C1 segment of cervical spinal cord (tissue), 14 donors: ENCODE measurements at regions not wholly inside any gene's neighbourhood (a gene's known extent, or its start where the extent isn't known, plus 50 kb on each side); places are given as distances from the start of the nearest gene placed in this dataset.
"Not testable (repeated sequence)": the region's sequence is repeated elsewhere in the genome, so short reads cannot be mapped to it uniquely, and the experiment has no call there.

ENCODE experiments used
- DNase-seq, 14 donors: peaks; one replicate each; lab custom pipeline; 2025; lab: John Stamatoyannopoulos, UW

DNA sequence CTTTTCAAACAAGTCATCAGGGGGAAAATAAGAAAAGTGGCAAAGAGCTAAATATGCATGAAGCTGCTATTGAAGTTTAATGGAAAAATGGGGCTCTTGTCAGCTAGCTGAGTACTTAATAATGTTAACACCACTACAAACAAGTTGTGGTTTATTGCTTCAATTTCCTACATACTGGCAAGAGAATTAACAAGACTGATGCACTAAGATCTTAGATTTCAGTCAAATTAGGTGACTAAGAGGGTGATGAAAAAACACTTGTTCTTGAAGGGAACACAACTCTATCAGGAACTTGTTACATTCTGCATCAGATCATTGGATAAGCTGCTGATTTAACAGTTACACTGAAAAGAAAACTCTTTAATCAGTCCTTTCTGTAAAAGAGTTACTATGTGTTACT lies 234.6 kb upstream of the AFF2 start:
- no peak for DNase-seq

DNA sequence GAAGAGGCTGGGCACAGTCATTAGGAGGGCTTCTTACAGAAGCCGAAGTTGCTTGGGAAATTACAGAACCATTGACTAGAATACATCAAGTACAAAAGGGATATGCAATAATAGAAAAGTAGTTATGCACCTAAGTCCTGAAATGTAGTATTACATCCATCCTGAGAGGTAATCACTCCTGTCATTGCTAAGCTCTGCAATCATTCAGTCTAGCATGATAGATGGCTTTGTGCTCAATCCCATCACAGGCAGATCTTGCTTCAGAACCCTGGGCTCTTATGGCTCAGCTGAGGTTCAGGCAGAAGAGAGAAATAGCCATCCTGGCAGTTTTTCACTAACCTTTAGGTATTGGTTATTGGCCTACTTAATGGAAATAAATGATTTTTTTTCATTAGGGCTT lies 231.7 kb upstream of the AFF2 start:
- no peak for DNase-seq

DNA sequence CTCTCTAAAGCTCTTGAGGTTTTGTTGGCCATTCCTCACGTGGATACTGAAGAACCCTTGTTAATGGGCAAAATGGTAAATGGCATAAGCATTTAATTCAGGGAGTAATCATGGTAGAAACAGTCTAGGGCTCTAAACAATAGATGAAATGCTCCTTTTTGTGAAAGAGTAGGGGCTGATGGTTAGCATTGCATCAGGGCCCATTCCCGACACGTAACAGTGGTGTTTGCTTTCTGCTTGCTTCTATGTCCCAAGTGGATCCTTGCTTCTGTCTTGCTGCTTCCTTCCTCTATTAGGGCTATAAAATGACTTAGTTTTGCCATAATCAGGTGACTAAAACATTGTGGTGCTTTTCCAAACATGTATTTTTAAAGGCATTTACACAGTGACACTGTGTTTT lies 230.9 kb upstream of the AFF2 start:
- no peak for DNase-seq

DNA sequence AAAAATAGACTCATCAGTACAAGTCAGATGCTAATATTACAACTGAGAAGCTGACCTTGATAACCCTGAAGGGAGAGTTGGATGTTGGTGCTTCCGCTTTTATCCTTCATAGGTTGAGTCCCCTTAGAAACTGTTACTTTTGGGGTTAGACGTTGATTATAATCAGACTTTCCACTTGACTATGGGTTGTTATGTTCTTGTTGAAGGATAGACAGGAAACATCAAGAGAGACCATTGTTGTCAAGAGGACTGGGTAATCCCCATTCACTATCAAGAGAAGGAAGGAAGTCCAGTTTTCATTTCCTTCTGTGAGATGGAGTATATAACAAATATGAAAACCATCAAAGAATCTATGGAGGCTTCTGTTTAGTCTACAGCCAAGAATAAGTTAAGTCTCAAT lies 229.9 kb upstream of the AFF2 start:
- no peak for DNase-seq

DNA sequence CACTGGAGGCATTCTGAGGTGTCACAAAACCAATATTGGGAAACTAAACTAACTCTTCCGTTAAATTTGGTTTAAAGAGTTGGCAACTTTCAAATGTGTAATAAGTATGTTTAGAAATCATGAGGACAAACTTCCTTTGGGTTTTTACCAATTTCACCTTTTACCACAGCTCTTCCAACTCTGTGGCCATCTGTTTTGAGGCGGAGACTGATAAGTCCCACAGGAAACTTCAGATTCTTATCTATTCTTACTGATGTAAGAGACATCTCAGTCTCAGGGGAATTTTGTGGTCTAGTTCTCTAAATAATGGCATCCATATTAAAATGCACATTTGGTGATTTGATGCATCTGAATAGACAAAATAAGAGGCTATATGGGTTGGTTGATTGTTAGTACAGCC lies 229.2 kb upstream of the AFF2 start:
- no peak for DNase-seq

DNA sequence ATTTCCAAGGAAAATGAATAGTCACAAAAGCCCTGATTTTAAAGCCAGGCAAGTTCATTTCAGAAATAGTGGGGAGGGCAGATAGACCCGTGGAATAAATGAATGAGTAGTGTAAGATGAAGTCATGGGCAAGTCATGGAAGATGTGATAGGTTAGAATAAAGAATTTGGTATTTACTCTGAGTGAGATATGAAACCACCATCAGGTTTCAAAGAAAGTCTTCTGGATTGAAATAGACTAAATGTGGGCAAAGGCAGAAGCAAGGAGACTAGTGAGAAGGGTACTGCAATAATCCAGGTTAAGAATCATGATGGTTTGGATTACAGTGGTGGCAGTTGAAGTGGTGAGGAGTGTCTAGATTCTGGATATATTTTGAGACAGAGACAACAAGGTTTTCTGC lies 218.5 kb upstream of the AFF2 start:
- DNase-seq, result no peak

DNA sequence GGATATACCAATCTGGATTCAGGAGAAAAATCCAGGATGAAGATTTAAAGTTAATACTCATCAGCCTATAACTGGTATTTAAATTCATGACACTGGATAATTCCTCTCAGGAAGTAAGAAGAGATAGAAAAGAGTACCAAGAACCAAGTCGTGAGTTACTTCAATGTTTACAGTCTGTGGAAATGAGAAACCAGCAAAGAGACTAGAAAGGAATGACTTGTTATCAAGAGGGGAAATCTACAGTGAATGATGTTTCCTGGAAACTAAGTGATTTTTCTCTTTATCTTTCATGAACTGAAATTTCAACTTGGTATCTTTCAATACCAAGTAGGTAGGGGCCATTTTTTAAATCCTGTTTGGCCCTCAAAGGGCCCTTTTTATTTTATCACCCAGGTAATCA lies 217.9 kb upstream of the AFF2 start:
- DNase-seq, result no peak

DNA sequence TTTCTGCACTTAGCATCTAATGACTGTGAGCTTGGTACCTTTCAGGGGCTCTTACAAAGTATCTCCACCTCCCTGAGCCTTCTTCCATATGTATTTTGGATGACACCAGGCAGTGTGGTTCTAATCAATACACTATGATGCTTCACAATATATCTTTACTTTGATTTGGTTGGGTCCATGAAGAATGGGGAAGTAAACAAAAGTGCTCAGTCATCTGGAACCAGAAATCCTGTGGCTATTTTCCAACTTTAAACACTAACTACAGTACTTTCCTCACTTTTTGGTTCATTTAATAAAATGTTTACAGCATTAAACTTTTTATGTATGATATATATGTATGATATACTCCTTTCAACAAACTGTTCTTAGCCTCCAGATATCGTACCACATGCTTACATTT lies 216.4 kb upstream of the AFF2 start:
- no peak for DNase-seq

DNA sequence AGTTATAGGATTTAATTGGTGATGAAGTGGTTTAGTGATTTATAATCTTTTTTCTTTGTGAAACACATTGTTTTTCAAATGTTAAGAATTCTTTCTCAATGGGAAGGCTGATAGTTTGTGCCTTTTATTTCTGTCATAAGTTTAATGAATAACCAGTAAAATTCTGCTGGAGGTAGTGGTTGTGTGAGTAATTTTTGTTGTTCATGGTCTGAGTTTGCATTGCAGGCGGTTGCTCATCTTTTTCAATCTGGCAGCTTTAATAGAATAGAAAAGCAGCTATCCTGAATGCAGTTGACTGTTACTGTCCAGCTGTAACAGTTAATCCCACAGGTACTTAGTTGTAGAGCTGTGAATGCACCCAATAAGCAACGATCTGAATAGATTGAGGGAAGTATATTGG lies 215.6 kb upstream of the AFF2 start:
- no peak for DNase-seq

DNA sequence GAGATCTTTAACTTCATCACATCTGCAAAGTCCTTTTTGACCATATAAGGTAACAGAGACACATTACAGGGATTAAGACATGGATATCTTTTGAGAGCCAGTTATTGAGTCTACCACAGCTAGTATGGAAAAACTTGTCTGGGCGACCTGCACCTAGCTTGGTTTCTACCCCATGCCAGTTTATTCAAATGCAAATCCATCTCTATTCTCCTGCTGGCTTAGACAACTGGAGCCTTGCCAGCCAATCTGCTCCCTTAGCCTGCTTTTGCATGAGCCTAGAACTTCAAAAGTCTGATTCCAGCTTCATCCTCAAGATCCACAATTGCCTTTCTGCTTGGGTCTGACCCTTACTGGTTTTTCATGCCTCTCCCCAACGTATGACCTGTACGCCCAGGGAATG lies 212.0 kb upstream of the AFF2 start:
- DNase-seq, result no peak

DNA sequence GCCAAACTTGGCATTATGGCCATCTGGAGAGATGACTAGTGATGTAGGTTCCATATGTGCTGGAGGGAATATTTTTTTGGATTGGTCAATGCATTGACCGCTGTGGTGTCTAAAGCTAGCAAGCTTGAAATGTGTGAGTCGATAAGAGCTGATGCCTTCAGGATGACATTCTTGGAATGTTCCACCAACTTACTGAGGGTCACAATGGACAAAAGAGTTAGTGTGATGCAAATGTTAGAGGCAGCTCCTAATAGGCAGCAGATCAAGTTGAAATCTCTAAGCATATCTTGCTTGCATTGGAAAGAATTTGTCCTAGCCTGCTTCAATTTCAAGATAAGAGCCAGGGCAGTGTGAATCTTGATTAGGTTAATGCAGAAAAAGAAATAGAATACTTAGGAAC lies 210.4 kb upstream of the AFF2 start:
- DNase-seq, result no peak

DNA sequence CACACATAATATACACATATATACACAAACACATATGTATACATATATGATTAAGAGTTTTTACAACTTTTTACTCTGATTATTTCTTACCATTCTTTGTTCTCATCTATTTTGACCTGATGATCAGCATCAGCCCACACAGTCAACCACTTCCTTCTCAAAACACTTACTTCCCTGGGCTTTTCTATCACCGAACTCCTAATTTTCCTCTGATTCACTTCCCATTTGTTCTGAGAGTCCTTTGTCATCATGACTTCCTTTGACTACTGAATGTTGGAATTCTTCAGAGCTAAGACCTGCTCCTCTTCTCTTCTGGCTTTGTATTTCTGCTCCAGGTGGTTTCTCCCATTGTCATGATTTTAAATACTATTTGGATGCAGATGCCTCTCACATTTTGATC lies 209.5 kb upstream of the AFF2 start:
- DNase-seq, result no peak

DNA sequence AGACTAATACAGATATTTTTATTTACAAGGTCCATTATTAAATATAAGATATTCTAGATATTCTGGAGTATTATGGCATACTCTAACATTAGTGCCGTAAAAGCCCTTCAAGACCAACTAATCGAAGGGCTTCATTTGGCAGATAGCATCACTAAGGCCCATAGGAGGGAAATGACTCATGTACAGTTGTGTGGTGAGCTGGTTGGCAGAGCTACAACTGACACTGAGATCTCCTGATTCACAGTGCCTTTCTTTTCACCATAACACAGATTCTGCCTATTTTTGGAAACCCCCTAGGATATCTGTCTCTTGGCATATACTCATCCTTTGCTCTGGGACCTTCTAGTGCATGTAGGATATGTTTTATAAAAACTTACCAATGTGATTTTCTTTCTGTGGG lies 201.7 kb upstream of the AFF2 start:
- no peak for DNase-seq

DNA sequence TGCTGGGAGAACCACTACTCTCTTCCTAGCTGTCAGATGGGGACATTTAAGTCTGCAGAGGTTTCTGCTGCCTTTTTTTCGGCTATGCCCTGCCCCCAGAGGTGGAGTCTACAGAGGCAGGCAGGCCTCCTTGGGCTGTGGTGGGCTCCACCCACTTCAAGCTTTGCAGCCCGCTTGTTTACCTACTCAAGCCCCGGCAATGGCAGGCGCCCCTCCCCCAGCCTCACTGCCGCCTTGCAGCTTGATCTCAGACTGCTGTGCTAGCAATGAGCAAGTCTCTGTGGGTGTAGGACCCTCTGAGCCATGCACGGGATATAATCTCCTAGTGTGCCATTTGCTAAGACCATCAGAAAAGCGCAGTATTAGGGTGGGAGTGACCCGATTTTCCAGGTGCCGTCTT lies 195.2 kb upstream of the AFF2 start:
- not testable (repeated sequence) for DNase-seq

DNA sequence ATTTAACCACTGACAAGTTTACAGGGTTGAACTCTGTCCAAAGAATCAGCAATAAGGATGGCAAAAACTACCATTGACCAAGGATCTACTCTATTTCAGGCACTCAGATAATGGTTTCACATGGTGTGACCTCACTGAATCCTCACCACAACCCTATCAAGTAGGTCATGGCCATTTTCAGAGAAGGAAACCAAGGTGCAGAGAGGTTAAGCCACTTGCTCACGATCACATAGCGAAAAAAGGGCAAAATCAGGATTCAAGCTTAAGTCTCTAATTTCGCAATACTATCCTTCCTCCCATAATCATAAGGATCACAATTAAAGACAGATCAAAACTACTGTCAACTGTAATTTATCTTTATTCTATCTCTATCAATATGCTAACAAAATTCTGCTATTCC lies 191.0 kb upstream of the AFF2 start:
- DNase-seq, result no peak

DNA sequence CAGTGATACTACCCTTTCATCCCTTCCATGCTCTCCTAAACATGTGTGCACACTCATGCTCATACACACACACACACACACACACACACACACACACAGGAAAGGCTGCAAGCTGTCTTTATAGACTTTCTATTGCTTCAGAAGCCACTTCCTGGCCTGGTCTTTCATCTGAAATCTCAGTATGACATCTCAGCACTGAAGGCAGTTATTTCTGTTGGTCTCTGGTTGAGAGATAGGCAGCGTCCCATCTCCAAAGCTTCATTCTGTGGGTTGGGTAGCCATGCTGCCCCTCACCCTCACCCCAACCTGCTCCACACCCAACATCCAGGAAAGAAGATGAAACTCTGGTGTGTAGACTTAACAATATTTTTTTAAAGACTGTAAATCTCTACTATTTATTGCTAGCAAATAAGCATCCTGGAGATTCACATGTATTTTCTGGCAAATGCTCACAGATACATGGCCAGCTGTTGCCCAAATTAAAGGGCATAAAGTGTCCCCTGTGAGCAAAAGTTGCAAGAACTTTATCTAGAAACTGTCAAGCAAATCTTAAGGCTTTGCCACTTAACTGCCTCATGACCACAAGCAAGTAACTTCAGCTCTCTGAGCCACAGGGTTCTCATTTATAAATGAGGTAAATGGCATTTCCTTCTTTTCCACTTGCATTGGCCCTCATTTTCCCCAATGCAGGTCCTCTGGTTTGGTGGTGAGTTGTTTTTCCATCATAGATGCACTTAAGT lies 189.8 kb upstream of the AFF2 start:
- no peak for DNase-seq

DNA sequence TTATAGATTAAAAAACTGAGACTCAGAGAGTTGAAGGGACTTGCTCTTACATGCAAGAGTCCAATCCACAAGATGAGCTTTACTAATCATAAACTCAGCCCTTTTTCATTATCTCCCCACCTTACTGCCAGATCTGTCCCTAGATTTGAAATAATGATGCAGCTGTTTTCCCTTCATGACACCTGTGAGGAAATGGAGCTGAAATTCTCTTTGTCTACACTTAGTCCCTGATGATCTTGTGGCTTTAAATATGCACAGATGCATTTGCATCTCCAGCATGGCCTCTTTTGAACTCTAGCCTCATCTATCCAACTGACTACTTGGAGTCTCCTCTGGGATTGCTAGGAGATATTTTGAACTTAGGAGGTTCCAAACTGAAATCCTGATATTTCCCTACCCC lies 188.9 kb upstream of the AFF2 start:
- DNase-seq, result no peak

DNA sequence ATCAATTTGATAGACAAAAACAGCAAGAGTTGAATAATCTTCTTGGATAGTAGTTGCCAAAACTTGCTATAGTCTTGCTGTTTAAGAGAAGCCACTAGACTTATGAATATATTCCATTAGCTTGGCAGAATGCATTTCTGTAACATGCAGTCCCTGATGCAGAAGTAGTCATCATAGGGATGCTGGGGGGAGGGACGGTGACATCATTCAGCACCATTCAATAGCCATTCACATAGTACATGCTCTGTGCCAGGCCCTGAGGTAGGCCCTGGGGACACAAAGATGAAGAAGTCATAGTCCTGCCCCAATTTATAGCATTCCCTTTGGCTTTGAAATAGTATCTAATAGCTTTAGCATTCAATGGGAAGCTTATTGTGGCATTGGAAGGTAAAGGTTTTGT lies 185.5 kb upstream of the AFF2 start:
- DNase-seq, result no peak

DNA sequence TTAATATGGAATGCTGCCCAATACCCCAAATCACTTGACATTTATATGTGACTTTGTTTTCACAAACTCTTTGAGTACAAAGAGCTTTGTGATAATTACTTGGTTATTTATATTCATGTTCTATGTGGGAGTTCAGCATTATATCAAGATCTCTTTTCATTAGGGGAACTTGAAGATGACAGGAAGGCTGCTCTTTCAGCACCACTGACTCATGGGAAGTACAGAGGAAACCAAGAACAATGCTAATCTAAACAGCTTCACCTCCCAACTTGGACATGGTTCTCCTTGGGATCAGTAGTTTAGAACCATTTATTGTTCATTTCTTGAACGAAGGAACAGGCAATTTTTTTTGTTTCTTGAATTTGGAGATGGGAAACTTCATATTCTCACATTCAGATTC lies 184.0 kb upstream of the AFF2 start:
- DNase-seq, result no peak

DNA sequence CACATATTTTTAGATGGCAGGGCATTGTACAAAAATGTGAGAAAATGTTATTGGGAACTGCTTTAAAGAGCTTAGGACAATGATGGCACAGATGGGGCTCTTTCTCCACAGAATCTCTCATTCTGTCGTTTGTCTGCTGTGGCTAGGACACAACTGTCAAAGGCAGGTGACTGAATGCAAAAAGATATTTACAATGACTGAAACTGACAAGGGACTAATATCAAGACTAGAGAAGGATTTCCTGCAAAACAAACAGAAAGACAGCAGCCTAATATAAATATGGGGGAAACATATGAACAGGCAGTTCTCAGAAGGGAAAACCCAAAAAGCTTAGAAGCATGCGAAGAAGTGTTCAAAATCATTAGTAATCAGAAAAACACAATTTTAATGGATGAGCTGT lies 177.5 kb upstream of the AFF2 start:
- no peak for DNase-seq

DNA sequence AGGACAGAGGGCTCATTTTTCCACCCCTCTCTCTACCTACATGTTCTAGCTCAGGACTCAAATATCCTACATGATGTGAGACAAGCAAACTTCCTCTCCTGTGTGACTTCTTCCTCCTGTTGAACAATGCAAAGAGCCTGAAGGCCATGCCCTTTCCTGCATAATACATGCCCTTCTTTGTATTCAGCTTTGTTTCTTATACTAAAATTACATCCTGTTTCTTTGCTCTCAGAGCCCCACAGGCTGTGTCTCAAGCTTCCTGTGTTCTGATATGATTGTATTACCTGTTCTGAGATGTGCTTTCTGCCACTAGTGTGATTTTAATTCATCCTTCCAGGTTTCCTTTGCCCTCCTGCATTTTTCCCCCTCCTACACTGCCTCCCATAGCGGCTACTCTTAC lies 166.4 kb upstream of the AFF2 start:
- DNase-seq, result no peak

DNA sequence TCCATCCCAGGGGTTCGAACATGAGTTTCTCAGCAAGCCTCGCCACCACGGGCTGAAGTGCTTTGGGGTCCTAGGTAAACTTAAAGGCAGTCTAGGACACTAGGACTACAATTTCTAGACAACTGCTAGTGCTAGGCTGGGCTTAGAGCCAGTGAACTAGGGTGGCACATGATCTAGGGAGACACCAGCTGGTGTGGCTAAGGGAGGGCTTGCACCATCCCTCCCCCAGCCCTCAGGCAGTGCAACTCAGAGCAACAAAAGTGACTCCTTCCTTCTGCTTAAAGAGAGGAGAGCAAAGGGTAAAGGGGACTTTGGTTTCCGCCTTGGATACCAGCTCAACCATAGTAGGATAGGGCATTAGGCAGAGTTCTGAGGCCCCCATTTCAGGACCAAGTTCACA lies 162.5 kb upstream of the AFF2 start:
- no peak for DNase-seq

DNA sequence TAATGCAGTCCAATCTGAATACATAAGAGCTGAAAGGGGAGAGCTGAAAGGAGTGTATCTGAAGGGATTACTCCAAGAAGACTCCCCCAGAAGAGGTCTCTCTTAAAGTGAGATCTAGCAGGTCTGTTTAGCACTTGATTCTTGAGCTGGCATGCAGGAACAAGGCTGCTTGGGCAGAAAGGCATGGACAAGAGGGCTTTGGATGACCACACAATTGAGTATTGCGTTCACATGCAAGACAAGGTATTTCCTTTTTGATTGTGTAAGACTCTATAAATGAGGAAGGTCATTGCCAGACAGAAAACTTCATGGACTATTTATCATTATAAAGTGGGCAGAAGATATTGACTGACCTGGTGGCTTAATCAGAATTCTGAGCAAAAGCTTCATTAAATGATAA lies 145.5 kb upstream of the AFF2 start:
- no peak for DNase-seq

DNA sequence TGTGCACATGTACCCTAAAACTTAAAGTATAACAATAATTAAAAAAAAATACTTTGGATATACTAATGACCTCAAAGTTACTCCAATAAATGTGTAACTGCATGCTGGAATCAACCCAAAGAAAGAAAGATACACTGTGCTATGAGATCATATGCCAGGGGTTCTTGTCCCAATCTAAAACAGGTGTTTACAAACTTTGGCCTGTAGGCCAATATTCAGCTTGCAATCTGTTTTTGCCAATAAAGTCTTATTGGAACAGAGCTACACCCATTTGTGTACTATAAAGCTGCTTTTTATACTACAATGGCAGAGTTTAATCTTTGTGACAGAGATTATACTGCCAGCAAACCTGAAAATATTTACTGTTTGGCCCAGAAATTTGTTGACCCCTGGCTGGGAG lies 138.8 kb upstream of the AFF2 start:
- no peak for DNase-seq
